ENCODE measurements at regions not wholly inside any gene's neighbourhood (a gene's known extent, or its start where the extent isn't known, plus 50 kb on each side); places are given as distances from the start of the nearest gene placed in this dataset.
A peak's percentile ranks its signal among the peaks of the same experiment; 100 is the strongest.

DNA sequence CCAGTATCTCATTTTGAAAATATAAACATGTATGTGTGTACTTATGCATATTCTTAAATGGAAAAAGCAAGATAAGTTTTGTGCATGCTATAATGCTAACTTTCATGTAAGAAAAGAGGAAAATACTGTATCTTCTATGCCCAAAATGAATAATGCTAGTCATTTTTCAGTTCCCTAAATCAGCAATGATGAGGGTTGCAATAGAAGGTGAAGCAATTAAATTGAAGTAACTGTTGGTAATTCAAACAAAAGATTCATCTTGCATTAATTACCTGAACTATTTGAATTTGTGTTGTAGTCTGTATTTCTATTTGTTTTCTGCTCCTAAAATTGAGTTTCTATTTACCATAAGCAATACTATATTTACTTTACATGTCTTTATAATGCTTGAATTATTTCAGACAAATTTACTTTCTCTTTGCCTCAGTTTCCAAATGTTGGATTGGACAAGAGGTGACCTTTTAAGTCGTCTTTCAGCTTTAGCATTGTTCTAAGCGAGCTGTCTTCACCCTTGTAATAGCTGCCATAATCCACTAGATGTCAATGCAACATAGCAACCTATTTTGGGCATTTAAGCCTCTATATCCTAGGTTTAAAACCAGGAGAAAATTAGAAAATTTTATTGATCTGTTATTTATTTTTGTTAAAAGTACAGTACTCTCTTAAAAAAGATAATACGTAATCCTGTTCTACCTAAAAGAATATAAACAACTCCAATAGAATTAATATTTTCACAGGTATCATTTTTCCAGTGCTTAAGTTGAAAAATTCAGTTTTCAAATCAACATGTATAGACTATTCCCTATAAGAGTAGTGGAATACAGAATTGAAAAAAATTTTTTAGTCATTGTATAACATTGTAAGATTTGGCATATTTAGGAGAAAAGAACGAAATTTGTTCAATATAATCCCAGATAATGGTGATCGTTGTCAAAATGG, 52.3 kb upstream of the IFNGR1 start:
- Histone ChIP-seq H2AFZ (ENCODE audit: low read depth, low read length, poor library complexity, severe bottlenecking) (peak overlapping the region; percentile 70), H3K27me3 (ENCODE audit: insufficient read depth, low read length) (no peaks in the 10 kb centered on the region), H3K4me2 (ENCODE audit: low read length) (no peak overlapping the region), H4K20me1 (ENCODE audit: insufficient read depth) (no peaks in the 10 kb centered on the region), H3K9ac (ENCODE audit: low read length) (no peak overlapping the region), H3K9me2 (ENCODE audit: insufficient read depth) (no peaks in the 10 kb centered on the region), H3K9me3 (ENCODE audit: control insufficient read depth in 1 of 2, insufficient read depth in 1 of 2, low read depth in 1 of 2, low read length in 2 of 2) (no peaks in the 10 kb centered on the region), H3K4me3 (replicated peaks in 1 of 2; ENCODE audit: low read depth in 1 of 2, low read length in 2 of 2) (no peak overlapping the region), H3K36me3 (ENCODE audit: control insufficient read depth in 1 of 2, insufficient read depth in 2 of 2, low read length in 2 of 2) (no peaks in the 10 kb centered on the region), H3K27ac (ENCODE audit: low read depth, low read length) (no peak overlapping the region), H3K4me1 (ENCODE audit: control insufficient read depth in 1 of 2, insufficient read depth in 2 of 2, low read length in 2 of 2) (no peaks in the 10 kb centered on the region), H3K79me2 (ENCODE audit: insufficient read depth, low read length) (no peaks in the 10 kb centered on the region)
- ChIA-PET CTCF (interaction anchor here (0.5 to 2.1 kb wide), 11 partner anchors 10 to 375 kb away, joined by 3 to 28 read pairs (median 3); no protein-coding TSS in a partner anchor), RAD21 (ENCODE audit: low non-redundant PET in 1 of 2, low total read pairs in 2 of 2, uncharacterized antibody in 2 of 2, unreplicated experiment in 2 of 2) (interaction anchor here (1.0 to 1.3 kb wide), 2 partner anchors 43 kb away, joined by 5 to 9 read pairs; no protein-coding TSS in a partner anchor), POLR2A (no interaction called here)
- BruUV-seq (replicated peaks), result no TSS peak
- ATAC-seq (peak; percentile 84), DNase-seq (ENCODE audit: low read depth, low spot score) (peak; percentile 65)
- TF ChIP-seq RAD21 (IDR thresholded peaks at IDR 0.05; ENCODE audit: low read depth) (peak; percentile 87), POLR2A (IDR thresholded peaks at IDR 0.05; ENCODE audit: borderline replicate concordance, extremely low read depth, insufficient read depth, insufficient read length) (no peak), CEBPB (IDR thresholded peaks at IDR 0.05; ENCODE audit: low read depth) (no peak)
- TF ChIP-seq, protein P1, sequence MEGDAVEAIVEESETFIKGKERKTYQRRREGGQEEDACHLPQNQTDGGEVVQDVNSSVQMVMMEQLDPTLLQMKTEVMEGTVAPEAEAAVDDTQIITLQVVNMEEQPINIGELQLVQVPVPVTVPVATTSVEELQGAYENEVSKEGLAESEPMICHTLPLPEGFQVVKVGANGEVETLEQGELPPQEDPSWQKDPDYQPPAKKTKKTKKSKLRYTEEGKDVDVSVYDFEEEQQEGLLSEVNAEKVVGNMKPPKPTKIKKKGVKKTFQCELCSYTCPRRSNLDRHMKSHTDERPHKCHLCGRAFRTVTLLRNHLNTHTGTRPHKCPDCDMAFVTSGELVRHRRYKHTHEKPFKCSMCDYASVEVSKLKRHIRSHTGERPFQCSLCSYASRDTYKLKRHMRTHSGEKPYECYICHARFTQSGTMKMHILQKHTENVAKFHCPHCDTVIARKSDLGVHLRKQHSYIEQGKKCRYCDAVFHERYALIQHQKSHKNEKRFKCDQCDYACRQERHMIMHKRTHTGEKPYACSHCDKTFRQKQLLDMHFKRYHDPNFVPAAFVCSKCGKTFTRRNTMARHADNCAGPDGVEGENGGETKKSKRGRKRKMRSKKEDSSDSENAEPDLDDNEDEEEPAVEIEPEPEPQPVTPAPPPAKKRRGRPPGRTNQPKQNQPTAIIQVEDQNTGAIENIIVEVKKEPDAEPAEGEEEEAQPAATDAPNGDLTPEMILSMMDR (IDR thresholded peaks at IDR 0.05 in 2 of 3, conservative IDR thresholded peaks at IDR 0.05 in 1 of 3; ENCODE audit: borderline replicate concordance in 1 of 3, insufficient read depth in 1 of 3, low read depth in 2 of 3, low read length in 2 of 3), result peak; percentile 82 to 90 (median 85); a peak in 5 of 6 replicates
- intact Hi-C loops (cut with micrococcal nuclease), result loop anchor here (1.0 to 5.0 kb wide), 4 partner anchors 43 to 836 kb away; partner anchors contain the start of gene PERP

DNA sequence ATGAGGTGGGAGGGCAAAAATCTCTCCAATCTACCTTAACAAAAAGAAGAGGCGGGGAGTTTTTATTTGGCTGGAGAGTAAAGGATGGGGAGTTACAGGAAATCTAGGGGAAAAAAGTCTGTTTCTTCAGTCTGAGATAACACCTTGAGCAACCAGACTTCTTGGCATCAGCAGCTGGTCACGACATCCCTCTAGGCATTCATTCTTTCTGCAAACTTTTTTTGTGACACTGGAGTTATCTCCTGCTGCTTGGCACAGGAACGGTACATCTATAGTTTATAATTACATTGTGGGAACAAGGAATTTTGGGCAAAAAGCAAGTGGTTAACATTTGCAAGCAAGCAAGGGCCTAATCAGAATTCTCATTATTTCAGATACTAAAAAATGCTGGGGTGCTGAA, 50.6 kb upstream of the IFNGR1 start:
- Histone ChIP-seq H2AFZ (ENCODE audit: low read depth, low read length, poor library complexity, severe bottlenecking) (no peak overlapping the region), H3K9me3 (ENCODE audit: control insufficient read depth in 1 of 2, insufficient read depth in 1 of 2, low read depth in 1 of 2, low read length in 2 of 2) (no peaks in the 10 kb centered on the region), H3K79me2 (ENCODE audit: insufficient read depth, low read length) (no peaks in the 10 kb centered on the region), H3K27ac (ENCODE audit: low read depth, low read length) (no peak overlapping the region), H3K36me3 (ENCODE audit: control insufficient read depth in 1 of 2, insufficient read depth in 2 of 2, low read length in 2 of 2) (no peaks in the 10 kb centered on the region), H3K4me3 (replicated peaks in 1 of 2; ENCODE audit: low read depth in 1 of 2, low read length in 2 of 2) (no peak overlapping the region), H3K9ac (ENCODE audit: low read length) (no peak overlapping the region), H4K20me1 (ENCODE audit: insufficient read depth) (no peaks in the 10 kb centered on the region), H3K4me2 (ENCODE audit: low read length) (no peak overlapping the region), H3K9me2 (ENCODE audit: insufficient read depth) (no peaks in the 10 kb centered on the region), H3K4me1 (ENCODE audit: control insufficient read depth in 1 of 2, insufficient read depth in 2 of 2, low read length in 2 of 2) (no peaks in the 10 kb centered on the region), H3K27me3 (ENCODE audit: insufficient read depth, low read length) (no peaks in the 10 kb centered on the region)
- intact Hi-C loops (cut with micrococcal nuclease), result loop anchor here (5.0 kb wide), 2 partner anchors 142 to 837 kb away; partner anchors contain the start of gene PERP
- no TSS peak for BruUV-seq (replicated peaks)
- ATAC-seq, result no peak
- POLR2A ChIA-PET, result no interaction called here
- no peak for DNase-seq (ENCODE audit: low read depth, low spot score)
- RAD21 ChIA-PET (ENCODE audit: low non-redundant PET in 1 of 2, low total read pairs in 2 of 2, uncharacterized antibody in 2 of 2, unreplicated experiment in 2 of 2), result no interaction called here
- CTCF ChIA-PET, result interaction anchor here (0.6 to 2.0 kb wide), 4 partner anchors 44 to 372 kb away, joined by 3 to 7 read pairs (median 4); no protein-coding TSS in a partner anchor
- TF ChIP-seq ELF1 (IDR thresholded peaks at IDR 0.05; ENCODE audit: borderline replicate concordance, low read depth) (no peak), ZFX (IDR thresholded peaks at IDR 0.05) (no peak), TCF7L2 (IDR thresholded peaks at IDR 0.05; ENCODE audit: borderline replicate concordance, extremely low read depth, insufficient read depth, insufficient read length) (no peak), CEBPB (IDR thresholded peaks at IDR 0.05; ENCODE audit: low read depth) (no peak), ZNF274 (IDR thresholded peaks at IDR 0.05; ENCODE audit: low read depth, low read length) (no peak), SRF (IDR thresholded peaks at IDR 0.05; ENCODE audit: low read depth) (no peak), SP1 (IDR thresholded peaks at IDR 0.05; ENCODE audit: low read depth) (no peak), YY1 (IDR thresholded peaks at IDR 0.05; ENCODE audit: extremely low read depth, insufficient replicate concordance, low read depth, low read length) (no peak), EZH2 (IDR thresholded peaks at IDR 0.05) (no peak), POLR2A (IDR thresholded peaks at IDR 0.05; ENCODE audit: borderline replicate concordance, extremely low read depth, insufficient read depth, insufficient read length) (no peak)
- TF ChIP-seq, protein P2, sequence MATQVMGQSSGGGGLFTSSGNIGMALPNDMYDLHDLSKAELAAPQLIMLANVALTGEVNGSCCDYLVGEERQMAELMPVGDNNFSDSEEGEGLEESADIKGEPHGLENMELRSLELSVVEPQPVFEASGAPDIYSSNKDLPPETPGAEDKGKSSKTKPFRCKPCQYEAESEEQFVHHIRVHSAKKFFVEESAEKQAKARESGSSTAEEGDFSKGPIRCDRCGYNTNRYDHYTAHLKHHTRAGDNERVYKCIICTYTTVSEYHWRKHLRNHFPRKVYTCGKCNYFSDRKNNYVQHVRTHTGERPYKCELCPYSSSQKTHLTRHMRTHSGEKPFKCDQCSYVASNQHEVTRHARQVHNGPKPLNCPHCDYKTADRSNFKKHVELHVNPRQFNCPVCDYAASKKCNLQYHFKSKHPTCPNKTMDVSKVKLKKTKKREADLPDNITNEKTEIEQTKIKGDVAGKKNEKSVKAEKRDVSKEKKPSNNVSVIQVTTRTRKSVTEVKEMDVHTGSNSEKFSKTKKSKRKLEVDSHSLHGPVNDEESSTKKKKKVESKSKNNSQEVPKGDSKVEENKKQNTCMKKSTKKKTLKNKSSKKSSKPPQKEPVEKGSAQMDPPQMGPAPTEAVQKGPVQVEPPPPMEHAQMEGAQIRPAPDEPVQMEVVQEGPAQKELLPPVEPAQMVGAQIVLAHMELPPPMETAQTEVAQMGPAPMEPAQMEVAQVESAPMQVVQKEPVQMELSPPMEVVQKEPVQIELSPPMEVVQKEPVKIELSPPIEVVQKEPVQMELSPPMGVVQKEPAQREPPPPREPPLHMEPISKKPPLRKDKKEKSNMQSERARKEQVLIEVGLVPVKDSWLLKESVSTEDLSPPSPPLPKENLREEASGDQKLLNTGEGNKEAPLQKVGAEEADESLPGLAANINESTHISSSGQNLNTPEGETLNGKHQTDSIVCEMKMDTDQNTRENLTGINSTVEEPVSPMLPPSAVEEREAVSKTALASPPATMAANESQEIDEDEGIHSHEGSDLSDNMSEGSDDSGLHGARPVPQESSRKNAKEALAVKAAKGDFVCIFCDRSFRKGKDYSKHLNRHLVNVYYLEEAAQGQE (IDR thresholded peaks at IDR 0.05; ENCODE audit: low read depth), result no peak
